Panc1 (cell line): ENCODE measurements at regions not wholly inside any gene's neighbourhood (a gene's known extent, or its start where the extent isn't known, plus 50 kb on each side); places are given as distances from the start of the nearest gene placed in this dataset.

Source experiments
- ATAC-seq: fragments of 200-7000 bp; cut with Tn5 transposase; 2 replicates; pipeline ENCODE4 v1.9.1; 2020; ENCODE audit warnings: mild to moderate bottlenecking, moderate library complexity
- BruUV-seq: library from RNA; stranded (reverse); fragments of 400-500 nt; replicated peaks from 2 replicates; lab custom pipeline; 2021; lab: Mats Ljungman, UMichigan
- CTCF ChIA-PET: fragments of 300-600 bp; sonication (Branson Sonifier 250); formaldehyde crosslinking; loops from one replicate; lab custom pipeline; 2022; ENCODE audit warnings: antibody characterized with exemption; lab: Charles Lee
- POLR2A ChIA-PET: fragments of 300-600 bp; sonication (Branson Sonifier 250); formaldehyde crosslinking; loops from one replicate; lab custom pipeline; 2022; ENCODE audit warnings: antibody characterized with exemption; lab: Charles Lee
- DNase-seq: peaks from one replicate; pipeline ENCODE4 v3.0.0-alpha.2; 2010; ENCODE audit warnings: low read depth, low spot score
- H3K27ac ChIP-seq: 2 replicates; pipeline ENCODE4 v1.5.1; 2011; ENCODE audit warnings: mild to moderate bottlenecking, low read length, inconsistent platforms
- H3K27me3 ChIP-seq: fragments of 200-500 bp; sonication (Bioruptor generic); 2 replicates; pipeline ENCODE4 v1.6.0; 2014; ENCODE audit warnings: low read length, inconsistent platforms; ENCODE audit not compliant: control insufficient read depth, insufficient read depth
- H3K36me3 ChIP-seq: fragments of 200-500 bp; sonication (Bioruptor generic); 2 replicates; pipeline ENCODE4 v1.5.1; 2014; ENCODE audit warnings: inconsistent platforms, mild to moderate bottlenecking, low read length, moderate library complexity; ENCODE audit not compliant: control insufficient read depth, insufficient read depth
- H3K4me1 ChIP-seq: 2 replicates; pipeline ENCODE4 v1.5.1; 2011; ENCODE audit warnings: inconsistent platforms, mild to moderate bottlenecking, low read length, moderate library complexity; ENCODE audit not compliant: control insufficient read depth, insufficient read depth
- H3K4me3 ChIP-seq, 2 experiments: 2 replicates each; pipeline ENCODE4 v1.5.1; 2011 to 2012; ENCODE audit warnings: low read depth in 2 of 2, low read length in 2 of 2, mild to moderate bottlenecking in 2 of 2, inconsistent platforms in 1 of 2, moderate library complexity in 1 of 2
- H3K9me3 ChIP-seq: fragments of 200-500 bp; sonication (Bioruptor generic); 2 replicates; pipeline ENCODE4 v1.5.1; 2014; ENCODE audit warnings: low read depth, mild to moderate bottlenecking, inconsistent platforms, low read length, moderate library complexity; ENCODE audit not compliant: control insufficient read depth, insufficient read depth
- CTCF ChIP-seq: fragments of 450-650 bp; IDR thresholded peaks from 2 replicates; pipeline ENCODE4 v1.5.1; 2017; ENCODE audit warnings: mild to moderate bottlenecking
- POLR2AphosphoS5 ChIP-seq: IDR thresholded peaks from 2 replicates; pipeline ENCODE4 v1.6.1; 2012; ENCODE audit warnings: mild to moderate bottlenecking, low read depth, low read length, moderate library complexity
- REST ChIP-seq, 2 experiments: IDR thresholded peaks; 2 replicates each; pipeline ENCODE4 v1.6.1; 2011 to 2012; ENCODE audit warnings: low read depth in 2 of 2, control low read depth in 1 of 2, low read length in 1 of 2, mild to moderate bottlenecking in 1 of 2, moderate library complexity in 1 of 2; ENCODE audit not compliant: insufficient read depth in 1 of 2
- SIN3A ChIP-seq: IDR thresholded peaks from 2 replicates; pipeline ENCODE4 v1.6.1; 2012; ENCODE audit warnings: low read depth, mild to moderate bottlenecking, low read length, moderate library complexity, borderline replicate concordance; ENCODE audit not compliant: insufficient read depth
- TCF7L2 ChIP-seq: IDR thresholded peaks from 2 replicates; pipeline ENCODE4 v1.6.1; 2011; ENCODE audit warnings: mild to moderate bottlenecking, low read depth, low read length, inconsistent platforms
- in situ Hi-C: cut with HindIII; loops from 2 replicates; pipeline ENCODE4 v1.10.0; 2016; ENCODE audit warnings: low sequenced_read_pairs, low pct_unique_long_range_greater_than_20kb
- intact Hi-C: fragments of 100-400 bp; cut with micrococcal nuclease; formaldehyde crosslinking; loops from one replicate; pipeline ENCODE4 v1.10.0; 2022; ENCODE audit not compliant: unreplicated experiment

- DNase-seq, result no peak
- no TSS peak for BruUV-seq
- H3K4me1 ChIP-seq, result no peaks in the 10 kb centered on the region
- no peaks in the 10 kb centered on the region for H3K36me3 ChIP-seq
- H3K27ac ChIP-seq, result no peak overlapping the region
- ChIA-PET CTCF (no interaction called here), POLR2A (no interaction called here)
- no peaks in the 10 kb centered on the region for H3K27me3 ChIP-seq
- no peak for ATAC-seq
- in situ Hi-C loops (no loop called here), intact Hi-C loops (no loop called here)
- H3K4me3 ChIP-seq, result no peak overlapping the region
- H3K9me3 ChIP-seq, result no peaks in the 10 kb centered on the region
- TF ChIP-seq TCF7L2 (no peak), CTCF (no peak), SIN3A (no peak), POLR2AphosphoS5 (no peak), REST (IDR thresholded peaks at IDR 0.05; ENCODE audit: insufficient read depth in 1 of 2, low read depth in 2 of 2, low read length in 1 of 2) (no peak)
Measured at GRCh38 chr4:130524057-130524456, 1428.1 kb downstream of the C4orf33 start.

GRCh38 chr4:130530505-130530904 lies 1434.6 kb downstream of the C4orf33 start:
- no peak for TF ChIP-seq REST (IDR thresholded peaks at IDR 0.05; ENCODE audit: insufficient read depth in 1 of 2, low read depth in 2 of 2, low read length in 1 of 2)
- TF ChIP-seq CTCF, result no peak
- no peak for TF ChIP-seq TCF7L2
- no peak for TF ChIP-seq POLR2AphosphoS5
- no peak for TF ChIP-seq SIN3A
- intact Hi-C loops, result no loop called here
- ChIA-PET POLR2A (no interaction called here), CTCF (no interaction called here)
- H3K9me3 ChIP-seq, result no peaks in the 10 kb centered on the region
- DNase-seq (no peak), ATAC-seq (no peak)
- no peaks in the 10 kb centered on the region for H3K36me3 ChIP-seq
- H3K27me3 ChIP-seq, result no peaks in the 10 kb centered on the region
- no peak overlapping the region for H3K4me3 ChIP-seq
- no peaks in the 10 kb centered on the region for H3K4me1 ChIP-seq
- no TSS peak for BruUV-seq
- no peak overlapping the region for H3K27ac ChIP-seq
- in situ Hi-C loops, result no loop called here
